A549 (cell line): ENCODE measurements at regions not wholly inside any gene's neighbourhood (a gene's known extent, or its start where the extent isn't known, plus 50 kb on each side); places are given as distances from the start of the nearest gene placed in this dataset.

Source experiments
- ATAC-seq, 2 experiments: fragments of 200-7000 bp in 1 of 2; fragments of >200 bp in 1 of 2; cut with Nextera tagmentation in 1 of 2; cut with Tn5 transposase in 1 of 2; 3 replicates each; pipeline versions ENCODE4 v1.8.0 to v1.9.1; 2018 to 2020; ENCODE audit warnings: mild to moderate bottlenecking in 1 of 2, moderate library complexity in 1 of 2
- CTCF ChIA-PET: fragments of 300-600 bp; sonication (Branson Sonifier 250); formaldehyde crosslinking; extraction: SDS; loops from one replicate; lab custom pipeline; 2021; ENCODE audit warnings: antibody characterized with exemption, inconsistent platforms; lab: Yijun Ruan, JAX
- POLR2A ChIA-PET: fragments of 350-600 bp; formaldehyde crosslinking; extraction: SDS; loops from one replicate; lab custom pipeline; 2021; ENCODE audit warnings: antibody characterized with exemption, inconsistent platforms; lab: Yijun Ruan, JAX
- DNase-seq, 2 experiments: peaks; one replicate each; pipeline versions ENCODE4 v3.0.0 to v3.0.0-alpha.2; 2011 to 2016; ENCODE audit warnings: low read depth in 1 of 2, low spot score in 1 of 2
- FAIRE-seq: peaks from 2 replicates; lab custom pipeline; 2011; peaks lifted over from hg19 to GRCh38; lab: Jason Lieb, UNC
- H3K27ac ChIP-seq, 2 experiments: fragments of >200 bp; sonication (Bioruptor Twin); formaldehyde crosslinking; 3 replicates each; pipeline ENCODE4 v1.5.1; 2016 to 2017
- H3K4me1 ChIP-seq: fragments of >200 bp; sonication (Bioruptor Twin); formaldehyde crosslinking; 3 replicates; pipeline ENCODE4 v1.6.1; 2016
- H3K4me2 ChIP-seq: fragments of >200 bp; sonication (Bioruptor Twin); formaldehyde crosslinking; 3 replicates; pipeline ENCODE4 v1.6.1; 2016
- H3K4me3 ChIP-seq: fragments of >200 bp; sonication (Bioruptor Twin); formaldehyde crosslinking; 3 replicates; pipeline ENCODE4 v1.5.1; 2016
- H3K9me3 ChIP-seq: fragments of >200 bp; sonication (Bioruptor Twin); formaldehyde crosslinking; 3 replicates; pipeline ENCODE4 v1.6.1; 2016
- ATOH8 ChIP-seq: fragments of 250-450 bp; sonication (Bioruptor Pico); IDR thresholded peaks from 2 replicates; pipeline ENCODE4 v1.5.0; 2020; ENCODE audit warnings: low read depth, mild to moderate bottlenecking, moderate library complexity
- CBX2 ChIP-seq: fragments of 200-600 bp; sonication (generic); IDR thresholded peaks from 2 replicates; pipeline ENCODE4 v1.6.1; 2016; ENCODE audit warnings: low read depth, mild to moderate bottlenecking, borderline replicate concordance
- CBX8 ChIP-seq: fragments of 200-600 bp; sonication (generic); IDR thresholded peaks from 2 replicates; pipeline ENCODE4 v1.6.1; 2016
- CHD2 ChIP-seq: fragments of 150-350 bp; IDR thresholded peaks from 2 replicates; pipeline ENCODE4 v1.6.1; 2014; ENCODE audit warnings: low read length; ENCODE audit not compliant: partially characterized antibody
- CHD4 ChIP-seq: fragments of 200-600 bp; sonication (generic); IDR thresholded peaks from 2 replicates; pipeline ENCODE4 v1.6.1; 2016; ENCODE audit warnings: antibody characterized with exemption, mild to moderate bottlenecking, borderline replicate concordance
- CTCF ChIP-seq: fragments of >200 bp; sonication (Bioruptor Twin); formaldehyde crosslinking; IDR thresholded peaks from 3 replicates; pipeline ENCODE4 v1.5.1; 2016
- EHF ChIP-seq: fragments of 250-450 bp; sonication (Bioruptor Pico); IDR thresholded peaks from 2 replicates; pipeline ENCODE4 v1.5.0; 2020; ENCODE audit warnings: mild to moderate bottlenecking
- EHMT2 ChIP-seq: fragments of 200-600 bp; sonication (generic); IDR thresholded peaks from 2 replicates; pipeline ENCODE4 v1.6.1; 2016; ENCODE audit warnings: antibody characterized with exemption, low read depth, mild to moderate bottlenecking, moderate library complexity
- EP300 ChIP-seq, 2 experiments: fragments of >200 bp; sonication (Bioruptor Twin); formaldehyde crosslinking; IDR thresholded peaks; 2 replicates in 1 of 2; 3 replicates in 1 of 2; pipeline ENCODE4 v1.6.1; 2016 to 2017
- FOXS1 ChIP-seq: fragments of 250-450 bp; sonication (Bioruptor Pico); IDR thresholded peaks from 2 replicates; pipeline ENCODE4 v1.5.0; 2020; ENCODE audit warnings: mild to moderate bottlenecking, moderate library complexity
- HDAC2 ChIP-seq: fragments of 200-600 bp; sonication (generic); IDR thresholded peaks from 2 replicates; pipeline ENCODE4 v1.6.1; 2016
- HES2 ChIP-seq: fragments of >200 bp; sonication (Bioruptor Twin); formaldehyde crosslinking; IDR thresholded peaks from 2 replicates; pipeline ENCODE4 v1.6.1; 2016
- HEYL ChIP-seq: fragments of 250-450 bp; sonication (Bioruptor Pico); IDR thresholded peaks from 2 replicates; pipeline ENCODE4 v1.8.0; 2021; ENCODE audit warnings: mild to moderate bottlenecking, moderate library complexity
- HOXA7 ChIP-seq: fragments of 250-450 bp; sonication (Bioruptor Pico); IDR thresholded peaks from 2 replicates; pipeline ENCODE4 v1.5.0; 2020; ENCODE audit warnings: mild to moderate bottlenecking, moderate library complexity
- HOXB13 ChIP-seq: fragments of 250-450 bp; sonication (Bioruptor Pico); IDR thresholded peaks from 2 replicates; pipeline ENCODE4 v1.5.0; 2020; ENCODE audit warnings: low read depth, mild to moderate bottlenecking, moderate library complexity
- HOXB5 ChIP-seq: fragments of 250-450 bp; sonication (Bioruptor Pico); IDR thresholded peaks from 2 replicates; pipeline ENCODE4 v1.5.0; 2020; ENCODE audit warnings: mild to moderate bottlenecking, moderate library complexity
- JUN ChIP-seq, 2 experiments: fragments of >200 bp; sonication (Bioruptor Twin); formaldehyde crosslinking; IDR thresholded peaks; 2 replicates in 1 of 2; 3 replicates in 1 of 2; pipeline ENCODE4 v1.6.1; 2016 to 2017
- MAFK ChIP-seq: fragments of 450-650 bp; IDR thresholded peaks from 2 replicates; pipeline ENCODE4 v1.6.1; 2014; ENCODE audit not compliant: partially characterized antibody
- MAZ ChIP-seq: fragments of 150-350 bp; IDR thresholded peaks from 2 replicates; pipeline ENCODE4 v1.6.1; 2014; ENCODE audit warnings: antibody characterized with exemption, low read depth, low read length, borderline replicate concordance
- MYC ChIP-seq: IDR thresholded peaks from 2 replicates; pipeline ENCODE4 v1.6.1; 2012; ENCODE audit warnings: mild to moderate bottlenecking, inconsistent platforms, low read length, improper control_type of control experiment, borderline replicate concordance
- NPAS2 ChIP-seq: fragments of 250-450 bp; sonication (Bioruptor Pico); IDR thresholded peaks from 2 replicates; pipeline ENCODE4 v1.8.0; 2022; ENCODE audit warnings: mild to moderate bottlenecking, moderate library complexity, borderline replicate concordance
- PBX3 ChIP-seq: IDR thresholded peaks from 2 replicates; pipeline ENCODE4 v1.6.1; 2012
- PHF8 ChIP-seq: fragments of 200-600 bp; sonication (generic); IDR thresholded peaks from 2 replicates; pipeline ENCODE4 v1.6.1; 2016; ENCODE audit warnings: low read depth, mild to moderate bottlenecking, antibody characterized with exemption, moderate library complexity, borderline replicate concordance
- POLR2A ChIP-seq: IDR thresholded peaks from 2 replicates; pipeline ENCODE4 v1.6.1; 2012; ENCODE audit warnings: mild to moderate bottlenecking, low read length
- POLR2AphosphoS2 ChIP-seq: conservative IDR thresholded peaks from 2 replicates; pipeline ENCODE4 v1.6.1; 2012; ENCODE audit warnings: low read length, improper control_type of control experiment, inconsistent platforms
- RAD21 ChIP-seq, 2 experiments: fragments of >200 bp in 1 of 2; sonication (Bioruptor Twin) in 1 of 2; formaldehyde crosslinking in 1 of 2; IDR thresholded peaks in 1 of 2; conservative IDR thresholded peaks in 1 of 2; 2 replicates in 1 of 2; 3 replicates in 1 of 2; pipeline ENCODE4 v1.6.1; 2012 to 2018; ENCODE audit warnings: inconsistent platforms in 1 of 2
- RFX5 ChIP-seq: fragments of 450-650 bp; IDR thresholded peaks from 2 replicates; pipeline ENCODE4 v1.7.1; 2014; ENCODE audit warnings: antibody characterized with exemption, mild to moderate bottlenecking, moderate library complexity
- RNF2 ChIP-seq: fragments of 200-600 bp; sonication (generic); IDR thresholded peaks from 2 replicates; pipeline ENCODE4 v1.6.1; 2016; ENCODE audit warnings: low read depth, mild to moderate bottlenecking, antibody characterized with exemption, moderate library complexity, borderline replicate concordance
- SREBF2 ChIP-seq: fragments of 450-650 bp; IDR thresholded peaks from 2 replicates; pipeline ENCODE4 v1.6.1; 2014; ENCODE audit warnings: mild to moderate bottlenecking, moderate library complexity
- TFCP2L1 ChIP-seq: fragments of 250-450 bp; sonication (Bioruptor Pico); IDR thresholded peaks from 2 replicates; pipeline ENCODE4 v1.5.0; 2021; ENCODE audit warnings: mild to moderate bottlenecking
- TP53 ChIP-seq: fragments of 250-450 bp; sonication (Bioruptor Pico); IDR thresholded peaks from 2 replicates; pipeline ENCODE4 v1.5.0; 2021; ENCODE audit warnings: mild to moderate bottlenecking, moderate library complexity
- USF2 ChIP-seq: fragments of 450-650 bp; IDR thresholded peaks from 2 replicates; pipeline ENCODE4 v1.6.1; 2014; ENCODE audit warnings: antibody characterized with exemption
- ZNF302 ChIP-seq: fragments of 250-450 bp; sonication (Bioruptor Pico); IDR thresholded peaks from 2 replicates; pipeline ENCODE4 v1.9.0; 2021; ENCODE audit warnings: inconsistent platforms, mild to moderate bottlenecking, moderate library complexity
- WGBS: methylation state at CpG from one replicate; pipeline ENCODE4 v1.1.6; 2017; ENCODE audit errors: missing lambda C conversion rate; 5-methylcytosine and 5-hydroxymethylcytosine counted together

- WGBS, result 0% methylated on average over 1 of the region's 1 CpG
- CTCF ChIA-PET, result no interaction called here
Observed at GRCh38 chr20:12717061-12717460, 291.7 kb upstream of the SPTLC3 start.

GRCh38 chr20:12718619-12719018 lies 290.2 kb upstream of the SPTLC3 start:
- DNase-seq (no peak), FAIRE-seq (no peak), ATAC-seq (no peak)
- no peak for TF ChIP-seq CHD2
- TF ChIP-seq EP300 (IDR thresholded peaks at IDR 0.05), result no peak
- no peak for TF ChIP-seq EHMT2
- no peak for TF ChIP-seq ATOH8 (CRISPR knock-in tag)
- no peak for TF ChIP-seq USF2
- no peak for TF ChIP-seq CBX2
- TF ChIP-seq FOXS1 (CRISPR knock-in tag), result no peak
- no peak for TF ChIP-seq PHF8
- no peak for TF ChIP-seq MYC
- no peak for TF ChIP-seq TP53 (CRISPR knock-in tag)
- no peak for TF ChIP-seq POLR2AphosphoS2
- no peak for TF ChIP-seq HOXA7 (CRISPR knock-in tag)
- TF ChIP-seq HEYL (CRISPR knock-in tag), result no peak
- no peak for TF ChIP-seq PBX3
- no peak for TF ChIP-seq RFX5
- TF ChIP-seq HOXB13, result no peak
- no peak for TF ChIP-seq MAZ
- TF ChIP-seq POLR2A, result no peak
- WGBS, result 8% methylated on average over 4 of the region's 4 CpGs
- Histone ChIP-seq H3K4me2 (no peak overlapping the region), H3K4me1 (no peaks in the 10 kb centered on the region), H3K9me3 (no peaks in the 10 kb centered on the region), H3K27ac (no peak overlapping the region), H3K4me3 (no peak overlapping the region)
- ChIA-PET CTCF (interaction anchor here (1.2 kb wide), 1 partner anchor 10 kb away, joined by 3 read pairs; no protein-coding TSS in a partner anchor), POLR2A (no interaction called here)

More at GRCh38 chr20:12717061-12717460, 291.7 kb upstream of the SPTLC3 start:
- DNase-seq (no peak), FAIRE-seq (no peak), ATAC-seq (no peak)
- no peak overlapping the region for H3K4me2 ChIP-seq
- no peak overlapping the region for H3K4me3 ChIP-seq
- TF ChIP-seq NPAS2, result no peak
- no peak for TF ChIP-seq RNF2
- no peak for TF ChIP-seq CTCF
- TF ChIP-seq RAD21 (conservative IDR thresholded peaks at IDR 0.05 in 1 of 2, IDR thresholded peaks at IDR 0.05 in 1 of 2), result no peak
- TF ChIP-seq ATOH8 (CRISPR knock-in tag), result no peak
- no peak for TF ChIP-seq TFCP2L1 (CRISPR knock-in tag)
- TF ChIP-seq MAFK, result no peak
- no peak for TF ChIP-seq SREBF2
- TF ChIP-seq RFX5, result no peak
- TF ChIP-seq HOXB5 (CRISPR knock-in tag), result no peak
- TF ChIP-seq HES2, result no peak
- TF ChIP-seq EHF (CRISPR knock-in tag), result no peak
- no peak for TF ChIP-seq ZNF302 (CRISPR knock-in tag)
- no peak for TF ChIP-seq HDAC2
- no peak for TF ChIP-seq CHD4
- TF ChIP-seq PHF8, result no peak
- no peak for TF ChIP-seq JUN (IDR thresholded peaks at IDR 0.05)
- TF ChIP-seq CBX8, result no peak
- TF ChIP-seq HOXB13, result no peak
- TF ChIP-seq EP300 (IDR thresholded peaks at IDR 0.05), result no peak
- POLR2A ChIA-PET, result no interaction called here
- H3K4me1 ChIP-seq, result no peaks in the 10 kb centered on the region
- no peak overlapping the region for H3K27ac ChIP-seq
- no peaks in the 10 kb centered on the region for H3K9me3 ChIP-seq
